MM.1S (cell line): ENCODE measurements at regions not wholly inside any gene's neighbourhood (a gene's known extent, or its start where the extent isn't known, plus 50 kb on each side); places are given as distances from the start of the nearest gene placed in this dataset.
"Not testable (repeated sequence)": the region's sequence is repeated elsewhere in the genome, so short reads cannot be mapped to it uniquely, and the experiment has no call there.

ENCODE experiments used
- DNase-seq: peaks from one replicate; pipeline ENCODE4 v3.0.0-alpha.2; 2015
- H2AFZ ChIP-seq: fragments of 300-600 bp; sonication (generic); 2 replicates; pipeline ENCODE4 v1.6.0; 2016; ENCODE audit warnings: antibody characterized with exemption, low read length
- H3F3A ChIP-seq: fragments of 300-600 bp; sonication (generic); 2 replicates; pipeline ENCODE4 v1.6.1; 2016; ENCODE audit warnings: mild to moderate bottlenecking, antibody characterized with exemption, low read length, moderate library complexity, mixed read lengths; ENCODE audit not compliant: insufficient read depth
- H3K27ac ChIP-seq: fragments of 300-600 bp; sonication (generic); 2 replicates; pipeline ENCODE4 v1.5.1; 2016; ENCODE audit warnings: mild to moderate bottlenecking, low read length
- H3K27me3 ChIP-seq: fragments of 300-600 bp; sonication (generic); replicated peaks from 2 replicates; pipeline ENCODE4 v1.6.0; 2016; ENCODE audit warnings: low read length; ENCODE audit not compliant: insufficient read depth
- H3K36me3 ChIP-seq: fragments of 300-600 bp; sonication (generic); replicated peaks from 2 replicates; pipeline ENCODE4 v1.6.1; 2016; ENCODE audit warnings: mild to moderate bottlenecking, low read length, mixed read lengths; ENCODE audit not compliant: insufficient read depth
- H3K4me1 ChIP-seq: fragments of 300-600 bp; sonication (generic); 2 replicates; pipeline ENCODE4 v1.6.1; 2016; ENCODE audit warnings: low read length, mixed read lengths
- H3K4me2 ChIP-seq: fragments of 300-600 bp; sonication (generic); 2 replicates; pipeline ENCODE4 v1.6.0; 2016; ENCODE audit warnings: low read depth, low read length
- H3K4me3 ChIP-seq: fragments of 300-600 bp; sonication (generic); 2 replicates; pipeline ENCODE4 v1.5.1; 2016; ENCODE audit warnings: low read length, mixed read lengths
- H3K79me2 ChIP-seq: fragments of 300-600 bp; sonication (generic); 2 replicates; pipeline ENCODE4 v1.6.1; 2016; ENCODE audit warnings: mixed run types, low read length, mixed read lengths
- H3K9ac ChIP-seq: fragments of 300-600 bp; sonication (generic); 2 replicates; pipeline ENCODE4 v1.6.1; 2016; ENCODE audit warnings: low read length, mixed read lengths
- H3K9me2 ChIP-seq: fragments of 300-600 bp; sonication (generic); replicated peaks from 2 replicates; pipeline ENCODE4 v1.6.1; 2016; ENCODE audit warnings: mild to moderate bottlenecking, low read length, mixed read lengths; ENCODE audit not compliant: insufficient read depth
- H3K9me3 ChIP-seq: fragments of 300-600 bp; sonication (generic); replicated peaks from 2 replicates; pipeline ENCODE4 v1.6.1; 2016; ENCODE audit warnings: mild to moderate bottlenecking, low read length, mixed read lengths; ENCODE audit not compliant: insufficient read depth
- H4K20me1 ChIP-seq: fragments of 300-600 bp; sonication (generic); 2 replicates; pipeline ENCODE4 v1.6.1; 2016; ENCODE audit warnings: mild to moderate bottlenecking, low read length, moderate library complexity, mixed read lengths; ENCODE audit not compliant: insufficient read depth
- EZH2 ChIP-seq: fragments of 300-600 bp; sonication (generic); optimal IDR thresholded peaks from 2 replicates; pipeline ENCODE3; 2017; ENCODE audit warnings: low read depth, mild to moderate bottlenecking, antibody characterized with exemption, low read length, mixed read lengths
- EZH2phosphoT487 ChIP-seq: fragments of 300-600 bp; sonication (generic); IDR thresholded peaks from 2 replicates; pipeline ENCODE4 v1.6.1; 2018; ENCODE audit warnings: antibody characterized with exemption, low read length
- TF ChIP-seq, protein P1 (sequence below): fragments of 300-600 bp; sonication (generic); IDR thresholded peaks from 2 replicates; pipeline ENCODE4 v1.5.1; 2016; ENCODE audit warnings: antibody characterized with exemption, low read length, mixed read lengths

DNA sequence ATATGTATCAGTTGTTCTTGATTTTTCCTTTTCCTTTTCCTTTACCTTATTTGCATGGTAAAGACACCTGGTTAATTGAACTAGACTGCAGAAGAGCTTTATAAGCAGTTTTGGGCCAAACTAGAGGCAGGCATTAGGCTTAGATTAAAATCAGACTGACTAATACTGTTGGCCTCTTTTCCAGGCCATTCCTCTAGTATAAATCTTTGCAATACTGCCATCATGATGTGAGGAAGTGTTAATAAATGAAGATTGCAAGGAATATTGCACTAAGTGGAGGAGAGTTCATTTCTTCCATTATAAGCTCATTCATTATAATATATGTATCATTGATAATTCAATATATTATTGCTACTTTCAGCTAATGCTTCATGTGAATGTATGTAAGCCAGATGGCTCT, 163.8 kb downstream of the MMUT start:
- H3K27ac ChIP-seq: no peak overlapping the region
- no peaks in the 10 kb centered on the region for H3F3A ChIP-seq
- H3K4me1 ChIP-seq: no peaks in the 10 kb centered on the region
- TF ChIP-seq, protein P1, sequence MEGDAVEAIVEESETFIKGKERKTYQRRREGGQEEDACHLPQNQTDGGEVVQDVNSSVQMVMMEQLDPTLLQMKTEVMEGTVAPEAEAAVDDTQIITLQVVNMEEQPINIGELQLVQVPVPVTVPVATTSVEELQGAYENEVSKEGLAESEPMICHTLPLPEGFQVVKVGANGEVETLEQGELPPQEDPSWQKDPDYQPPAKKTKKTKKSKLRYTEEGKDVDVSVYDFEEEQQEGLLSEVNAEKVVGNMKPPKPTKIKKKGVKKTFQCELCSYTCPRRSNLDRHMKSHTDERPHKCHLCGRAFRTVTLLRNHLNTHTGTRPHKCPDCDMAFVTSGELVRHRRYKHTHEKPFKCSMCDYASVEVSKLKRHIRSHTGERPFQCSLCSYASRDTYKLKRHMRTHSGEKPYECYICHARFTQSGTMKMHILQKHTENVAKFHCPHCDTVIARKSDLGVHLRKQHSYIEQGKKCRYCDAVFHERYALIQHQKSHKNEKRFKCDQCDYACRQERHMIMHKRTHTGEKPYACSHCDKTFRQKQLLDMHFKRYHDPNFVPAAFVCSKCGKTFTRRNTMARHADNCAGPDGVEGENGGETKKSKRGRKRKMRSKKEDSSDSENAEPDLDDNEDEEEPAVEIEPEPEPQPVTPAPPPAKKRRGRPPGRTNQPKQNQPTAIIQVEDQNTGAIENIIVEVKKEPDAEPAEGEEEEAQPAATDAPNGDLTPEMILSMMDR: no peak
- TF ChIP-seq EZH2phosphoT487 (no peak), EZH2 (no peak)
- H2AFZ ChIP-seq: no peak overlapping the region
- H3K4me3 ChIP-seq: no peak overlapping the region
- no peaks in the 10 kb centered on the region for H3K9me2 ChIP-seq
- no peaks in the 10 kb centered on the region for H3K79me2 ChIP-seq
- DNase-seq: no peak
- H4K20me1 ChIP-seq: no peaks in the 10 kb centered on the region
- no peaks in the 10 kb centered on the region for H3K9me3 ChIP-seq
- no peak overlapping the region for H3K4me2 ChIP-seq
- no peaks in the 10 kb centered on the region for H3K27me3 ChIP-seq
- H3K9ac ChIP-seq: no peak overlapping the region
- no peaks in the 10 kb centered on the region for H3K36me3 ChIP-seq

DNA sequence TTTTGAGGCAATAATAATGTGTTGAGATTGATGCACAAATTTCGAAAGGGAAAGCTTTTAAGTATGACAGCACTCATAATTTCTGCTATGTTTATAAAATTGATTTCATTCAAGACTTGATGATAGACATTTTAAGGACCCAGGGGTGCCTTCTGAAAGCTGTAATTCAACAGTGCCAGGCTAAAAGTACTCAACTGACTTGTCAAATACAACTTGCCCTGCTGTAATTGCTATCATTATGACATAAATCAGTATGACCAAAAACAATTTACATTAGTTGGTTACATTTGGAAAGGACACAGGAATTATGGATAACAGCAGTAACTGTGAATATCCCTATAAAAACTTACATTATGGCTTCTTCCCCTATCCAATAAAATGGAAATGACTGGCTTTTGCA, 178.9 kb downstream of the MMUT start:
- Histone ChIP-seq H3K27ac (no peak overlapping the region), H4K20me1 (no peaks in the 10 kb centered on the region), H3K9ac (no peak overlapping the region), H3K4me3 (no peak overlapping the region), H3F3A (no peaks in the 10 kb centered on the region), H3K36me3 (no peaks in the 10 kb centered on the region), H3K79me2 (no peaks in the 10 kb centered on the region), H3K4me2 (no peak overlapping the region), H3K9me3 (no peaks in the 10 kb centered on the region), H3K9me2 (no peaks in the 10 kb centered on the region), H2AFZ (no peak overlapping the region), H3K4me1 (no peaks in the 10 kb centered on the region), H3K27me3 (no peaks in the 10 kb centered on the region)
- no peak for DNase-seq
- TF ChIP-seq EZH2 (no peak), EZH2phosphoT487 (no peak)
- TF ChIP-seq, protein P1: no peak

DNA sequence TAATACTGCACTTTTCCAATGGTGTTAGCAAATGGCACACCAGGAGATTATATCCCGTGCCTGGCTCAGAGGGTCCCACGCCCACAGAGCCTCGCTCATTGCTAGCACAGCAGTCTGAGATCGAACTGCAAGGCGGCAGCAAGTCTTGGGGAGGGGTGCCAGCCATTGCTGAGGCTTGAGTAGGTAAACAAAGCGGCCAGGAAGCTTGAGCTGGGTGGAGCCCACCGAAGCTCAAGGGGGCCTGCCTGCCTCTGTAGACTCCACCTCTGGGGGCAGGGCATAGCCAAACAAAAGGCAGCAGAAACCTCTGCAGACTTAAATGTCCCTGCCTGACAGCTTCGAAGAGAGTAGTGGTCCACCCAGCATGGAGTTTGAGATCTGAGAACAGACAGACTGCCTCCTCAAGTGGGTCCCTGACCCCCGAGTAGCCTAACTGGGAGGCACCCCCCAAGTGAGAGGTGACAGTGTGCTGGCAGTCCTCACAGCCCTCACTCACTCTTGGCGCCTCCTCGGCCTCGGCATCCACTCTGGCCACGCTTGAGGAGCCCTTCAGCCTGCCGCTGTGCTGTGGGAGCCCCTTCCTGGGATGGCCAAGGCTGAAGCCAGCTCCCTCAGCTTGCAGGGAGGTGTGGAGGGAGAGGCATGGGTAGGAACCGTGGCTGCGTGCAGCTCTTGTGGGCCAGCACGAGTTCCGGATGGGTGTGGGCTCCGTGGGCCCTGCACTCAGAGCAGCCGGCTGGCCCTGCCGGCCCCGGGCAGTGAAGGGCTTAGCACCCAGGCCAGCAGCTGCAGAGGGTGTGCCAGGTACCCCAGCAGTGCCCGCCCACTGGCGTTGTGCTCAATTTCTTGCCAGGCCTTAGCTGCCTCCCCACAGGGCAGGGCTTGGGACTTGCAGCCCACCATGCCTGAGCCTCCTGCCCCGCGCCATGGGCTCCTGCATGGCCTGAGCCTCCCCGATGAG, 188.0 kb downstream of the MMUT start:
- H3K36me3 ChIP-seq, H4K20me1 ChIP-seq, H3K27ac ChIP-seq: not testable (repeated sequence)

DNA sequence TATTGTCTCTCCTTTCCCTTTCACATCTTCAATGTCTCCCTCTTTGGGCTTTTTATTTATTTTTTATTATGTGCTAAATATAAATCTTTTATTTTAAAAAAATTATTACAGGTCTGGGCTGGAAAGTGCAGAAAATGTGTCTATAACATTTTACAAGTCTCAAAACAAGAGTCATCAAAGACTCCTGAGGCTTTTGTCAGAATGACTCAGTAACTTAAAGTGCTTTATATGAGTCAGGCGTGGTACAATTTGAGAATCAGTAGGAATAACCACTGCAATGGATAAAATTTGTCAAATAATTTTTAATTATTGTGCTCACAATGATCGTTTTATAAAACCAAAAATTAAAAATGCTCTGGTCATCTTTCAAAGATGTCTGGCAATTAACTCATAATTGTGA, 193.9 kb downstream of the MMUT start:
- no peak overlapping the region for H3K4me3 ChIP-seq
- H3K36me3 ChIP-seq: no peaks in the 10 kb centered on the region
- no peak overlapping the region for H3K9ac ChIP-seq
- no peak for TF ChIP-seq EZH2phosphoT487
- TF ChIP-seq, protein P1: no peak
- TF ChIP-seq EZH2: no peak
- no peaks in the 10 kb centered on the region for H3K9me2 ChIP-seq
- H4K20me1 ChIP-seq: no peaks in the 10 kb centered on the region
- no peaks in the 10 kb centered on the region for H3K79me2 ChIP-seq
- H3K27me3 ChIP-seq: no peaks in the 10 kb centered on the region
- no peaks in the 10 kb centered on the region for H3F3A ChIP-seq
- H3K4me1 ChIP-seq: no peaks in the 10 kb centered on the region
- H2AFZ ChIP-seq: no peak overlapping the region
- DNase-seq: no peak
- H3K4me2 ChIP-seq: no peak overlapping the region
- H3K27ac ChIP-seq: no peak overlapping the region
- no peaks in the 10 kb centered on the region for H3K9me3 ChIP-seq

More for the DNA sequence above, 188.0 kb downstream of the MMUT start:
- H3K4me3 ChIP-seq, H2AFZ ChIP-seq, H3K9me3 ChIP-seq, DNase-seq, H3K4me2 ChIP-seq, H3K27me3 ChIP-seq, H3F3A ChIP-seq, H3K9me2 ChIP-seq, H3K79me2 ChIP-seq, H3K9ac ChIP-seq, H3K4me1 ChIP-seq: not testable (repeated sequence)
